SJSA1 (cell line): ENCODE measurements at regions not wholly inside any gene's neighbourhood (a gene's known extent, or its start where the extent isn't known, plus 50 kb on each side); places are given as distances from the start of the nearest gene placed in this dataset.

Experiments
- DNase-seq, 2 experiments: peaks; one replicate each; pipeline ENCODE4 v3.0.0-alpha.2; 2015 to 2020; ENCODE audit warnings: low spot score in 2 of 2, low read depth in 1 of 2
- H3K27ac ChIP-seq: fragments of 250-450 bp; sonication (Bioruptor Pico); 2 replicates; pipeline ENCODE4 v1.5.1; 2020; ENCODE audit warnings: mild to moderate bottlenecking, moderate library complexity
- H3K27me3 ChIP-seq: fragments of 250-450 bp; sonication (Bioruptor Pico); replicated peaks from 2 replicates; pipeline ENCODE4 v1.5.1; 2020; ENCODE audit warnings: mild to moderate bottlenecking, moderate library complexity
- H3K36me3 ChIP-seq: fragments of 250-450 bp; sonication (Bioruptor Pico); 2 replicates; pipeline ENCODE4 v1.5.1; 2020; ENCODE audit warnings: mild to moderate bottlenecking
- H3K4me1 ChIP-seq: fragments of 250-450 bp; sonication (Bioruptor Pico); replicated peaks from 2 replicates; pipeline ENCODE4 v1.6.1; 2021; ENCODE audit warnings: mild to moderate bottlenecking
- H3K4me3 ChIP-seq: fragments of 250-450 bp; sonication (Bioruptor Pico); 2 replicates; pipeline ENCODE4 v1.5.1; 2020; ENCODE audit warnings: mild to moderate bottlenecking
- H3K9me3 ChIP-seq: fragments of 250-450 bp; sonication (Bioruptor Pico); replicated peaks from 2 replicates; pipeline ENCODE4 v1.5.1; 2020; ENCODE audit warnings: mild to moderate bottlenecking

DNA sequence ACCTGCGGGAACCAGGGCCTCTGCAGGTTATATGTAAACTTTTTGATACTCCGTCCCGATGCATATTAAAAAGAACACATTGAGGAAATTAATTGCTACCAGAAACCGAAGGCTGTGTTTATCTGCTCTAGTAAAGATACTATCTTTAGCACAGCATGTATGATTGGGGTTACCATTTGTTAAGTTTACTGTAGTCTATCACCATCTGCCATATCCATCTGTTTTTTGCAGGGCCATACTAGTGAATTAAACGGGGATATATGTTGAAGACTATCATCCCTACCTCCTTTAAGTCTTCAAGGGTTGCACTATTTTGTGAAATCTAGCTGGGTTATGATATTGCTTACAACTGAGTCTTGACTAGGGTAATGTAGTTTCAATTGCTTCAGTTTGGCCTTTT is 597.0 kb downstream of the SQOR start:
- no peak overlapping the region for H3K27ac ChIP-seq
- H3K9me3 ChIP-seq, result no peaks in the 10 kb centered on the region
- H3K36me3 ChIP-seq, result no peaks in the 10 kb centered on the region
- H3K27me3 ChIP-seq, result no peaks in the 10 kb centered on the region
- no peak for DNase-seq
- no peaks in the 10 kb centered on the region for H3K4me1 ChIP-seq
- H3K4me3 ChIP-seq, result no peak overlapping the region

DNA sequence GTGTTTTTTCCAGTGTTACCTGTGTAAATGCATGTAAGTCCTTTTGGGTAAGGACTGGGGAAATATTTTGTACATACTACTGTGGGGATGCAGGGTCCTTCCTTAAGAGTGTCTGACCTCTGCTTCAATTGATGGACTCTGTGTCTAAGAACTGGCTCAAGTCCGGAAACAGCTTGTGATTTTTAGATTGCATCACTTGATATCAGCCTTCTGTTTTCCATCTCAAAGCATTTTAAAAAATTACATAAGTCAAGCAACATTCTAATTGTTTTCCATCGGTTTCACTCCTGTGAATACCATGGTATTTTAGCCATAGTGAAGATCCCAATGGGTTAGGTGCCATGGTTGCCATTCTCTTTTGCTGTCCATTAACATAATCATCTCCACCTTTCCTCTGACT is 597.6 kb downstream of the SQOR start:
- Histone ChIP-seq H3K4me1 (no peaks in the 10 kb centered on the region), H3K36me3 (no peaks in the 10 kb centered on the region), H3K4me3 (no peak overlapping the region), H3K27ac (no peak overlapping the region), H3K9me3 (no peaks in the 10 kb centered on the region), H3K27me3 (no peaks in the 10 kb centered on the region)
- DNase-seq, result no peak

DNA sequence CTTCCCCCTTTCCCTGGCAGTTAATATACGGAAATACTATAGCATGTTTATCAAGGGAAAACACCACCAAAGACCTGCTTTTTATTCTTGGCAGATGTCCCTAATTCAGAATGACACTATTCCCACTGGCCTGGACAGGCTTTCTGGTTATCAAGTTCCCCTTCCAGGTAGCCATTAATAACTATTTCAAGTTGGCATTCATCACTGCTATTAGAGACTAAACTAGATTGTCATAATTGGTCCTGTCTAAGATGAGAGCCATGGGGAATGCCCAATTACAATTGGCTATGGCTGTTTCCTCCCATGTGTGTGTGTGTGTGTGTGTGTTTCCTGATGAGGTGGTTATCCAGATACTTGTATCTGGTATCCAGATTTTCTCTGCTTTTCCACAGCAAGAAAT is 608.1 kb downstream of the SQOR start:
- Histone ChIP-seq H3K36me3 (no peaks in the 10 kb centered on the region), H3K27me3 (no peaks in the 10 kb centered on the region), H3K27ac (no peak overlapping the region), H3K9me3 (no peaks in the 10 kb centered on the region), H3K4me3 (no peak overlapping the region), H3K4me1 (no peaks in the 10 kb centered on the region)
- no peak for DNase-seq

DNA sequence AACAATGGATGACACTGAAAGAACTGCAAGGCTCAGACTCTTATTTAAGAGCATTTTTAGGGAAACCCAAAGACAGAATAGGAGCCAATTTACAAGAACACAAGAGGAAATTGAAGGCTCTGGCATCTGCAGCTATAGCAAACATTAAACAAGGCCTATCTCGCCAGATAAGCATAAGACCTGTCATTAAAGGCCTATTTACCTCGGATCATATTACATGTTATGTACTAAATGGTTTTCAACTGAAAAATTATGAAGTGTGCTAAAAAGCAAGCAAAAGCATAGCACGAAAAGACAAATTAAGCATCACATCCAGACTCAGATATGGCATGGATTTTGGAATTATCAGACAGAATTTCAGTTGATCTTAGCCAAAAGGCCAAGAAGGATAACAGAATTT is 617.1 kb downstream of the SQOR start:
- no peak overlapping the region for H3K4me3 ChIP-seq
- no peaks in the 10 kb centered on the region for H3K27me3 ChIP-seq
- H3K36me3 ChIP-seq, result no peaks in the 10 kb centered on the region
- H3K27ac ChIP-seq, result no peak overlapping the region
- no peaks in the 10 kb centered on the region for H3K9me3 ChIP-seq
- no peaks in the 10 kb centered on the region for H3K4me1 ChIP-seq
- DNase-seq, result no peak

DNA sequence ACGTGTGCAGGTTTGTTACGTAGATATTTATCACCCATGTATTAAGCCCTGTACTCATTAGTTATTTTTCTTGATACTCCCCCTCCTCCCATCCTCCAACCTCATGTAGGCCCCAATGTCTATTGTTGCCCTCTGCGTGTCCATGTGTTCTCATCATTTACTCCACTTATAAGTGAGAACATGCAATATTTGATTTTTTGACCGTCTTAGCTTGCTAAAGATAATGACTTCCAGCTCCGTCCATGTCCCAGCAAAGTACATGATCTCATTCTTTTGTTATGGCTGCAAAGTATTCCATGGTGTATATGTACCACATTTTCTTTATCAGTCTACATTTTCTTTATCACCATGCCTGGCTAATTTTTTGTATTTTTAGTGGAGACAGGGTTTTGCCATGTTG is 623.2 kb downstream of the SQOR start:
- Histone ChIP-seq H3K36me3 (no peaks in the 10 kb centered on the region), H3K9me3 (no peaks in the 10 kb centered on the region), H3K27ac (no peak overlapping the region), H3K4me3 (no peak overlapping the region), H3K27me3 (no peaks in the 10 kb centered on the region), H3K4me1 (no peaks in the 10 kb centered on the region)
- no peak for DNase-seq

DNA sequence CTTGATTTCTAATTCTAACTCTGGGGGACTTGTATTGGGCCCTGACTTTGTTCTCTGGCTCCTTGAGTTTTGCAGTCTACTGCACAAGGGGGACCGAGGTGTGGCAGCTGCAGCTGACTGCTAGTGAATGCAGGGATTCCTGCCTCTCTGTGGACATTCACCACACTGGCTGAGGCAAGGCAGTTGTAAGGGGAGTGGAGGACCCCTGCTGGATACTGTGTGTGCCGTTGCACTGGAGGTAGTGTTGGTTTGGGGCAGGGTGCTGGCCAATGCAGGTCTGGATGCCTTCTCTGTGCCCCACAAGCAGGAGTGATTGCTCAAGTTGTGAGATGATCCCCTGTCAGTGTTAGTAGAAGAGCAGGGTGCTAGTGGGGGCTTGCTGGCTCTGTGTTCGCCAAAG is 626.1 kb downstream of the SQOR start:
- Histone ChIP-seq H3K36me3 (no peaks in the 10 kb centered on the region), H3K27me3 (0 out of 2 replicates have a peak, but pooled peaks cover 3% of the 10 kb centered on the region), H3K4me3 (no peak overlapping the region), H3K27ac (no peak overlapping the region), H3K9me3 (no peaks in the 10 kb centered on the region), H3K4me1 (no peaks in the 10 kb centered on the region)
- no peak for DNase-seq

DNA sequence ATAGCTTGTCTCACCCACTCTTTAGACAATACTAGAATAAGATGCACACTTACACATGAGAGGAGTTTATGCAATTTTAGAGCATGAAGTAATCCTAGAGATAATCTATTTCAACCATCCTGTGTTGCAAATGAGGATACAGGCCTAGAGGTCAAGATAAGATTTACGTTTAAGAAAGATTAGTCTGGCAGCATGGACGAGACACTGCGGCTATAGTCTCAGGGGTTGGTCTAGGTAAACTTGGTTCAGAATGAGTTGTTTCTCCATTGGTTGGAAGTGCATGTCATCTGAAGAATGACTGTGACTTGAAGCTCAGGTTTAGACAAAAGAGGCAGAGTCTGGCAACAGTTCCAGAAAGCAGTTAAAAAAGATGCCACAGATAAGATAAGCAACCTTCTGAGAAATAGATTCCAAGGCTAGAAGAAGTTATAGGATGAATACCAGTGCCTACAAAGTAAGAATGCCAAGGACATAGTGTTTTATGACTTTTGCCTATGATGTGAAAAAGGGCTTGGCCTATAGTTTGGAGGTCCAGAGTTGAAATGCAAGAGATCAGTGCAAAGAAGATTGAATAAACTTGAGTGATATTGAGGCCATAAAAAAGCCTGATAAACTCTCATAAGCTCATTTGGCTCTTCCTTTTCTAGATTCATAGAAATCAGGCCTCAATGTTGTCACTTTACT is 631.0 kb downstream of the SQOR start:
- 0 out of 2 replicates have a peak, but pooled peaks cover 3% of the 10 kb centered on the region for H3K27me3 ChIP-seq
- no peak for DNase-seq

DNA sequence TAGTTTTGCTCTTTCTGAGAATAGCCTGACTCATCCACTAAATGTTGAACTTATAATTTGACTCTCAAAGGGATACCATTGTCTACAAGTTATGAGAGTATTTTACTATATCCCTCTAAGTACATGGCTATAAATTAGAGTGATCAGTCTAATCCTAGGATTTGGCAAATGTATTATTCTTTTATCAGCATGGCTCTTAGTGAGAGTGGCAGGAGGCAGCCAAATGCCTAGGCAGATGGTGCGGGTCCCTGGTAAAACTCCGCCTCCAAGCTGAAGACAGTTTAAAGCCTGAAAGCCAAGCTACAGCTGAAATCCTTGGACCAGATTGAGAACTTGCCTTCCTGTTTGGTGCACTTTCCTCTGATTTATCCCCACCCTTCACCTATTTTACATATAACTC is 631.8 kb downstream of the SQOR start:
- no peak overlapping the region for H3K4me3 ChIP-seq
- DNase-seq, result no peak
- H3K4me1 ChIP-seq, result no peaks in the 10 kb centered on the region

More for the DNA sequence above, 631.0 kb downstream of the SQOR start:
- H3K9me3 ChIP-seq, result no peaks in the 10 kb centered on the region
- no peak overlapping the region for H3K4me3 ChIP-seq
- no peak overlapping the region for H3K27ac ChIP-seq
- no peaks in the 10 kb centered on the region for H3K36me3 ChIP-seq
- H3K4me1 ChIP-seq, result no peaks in the 10 kb centered on the region

DNA sequence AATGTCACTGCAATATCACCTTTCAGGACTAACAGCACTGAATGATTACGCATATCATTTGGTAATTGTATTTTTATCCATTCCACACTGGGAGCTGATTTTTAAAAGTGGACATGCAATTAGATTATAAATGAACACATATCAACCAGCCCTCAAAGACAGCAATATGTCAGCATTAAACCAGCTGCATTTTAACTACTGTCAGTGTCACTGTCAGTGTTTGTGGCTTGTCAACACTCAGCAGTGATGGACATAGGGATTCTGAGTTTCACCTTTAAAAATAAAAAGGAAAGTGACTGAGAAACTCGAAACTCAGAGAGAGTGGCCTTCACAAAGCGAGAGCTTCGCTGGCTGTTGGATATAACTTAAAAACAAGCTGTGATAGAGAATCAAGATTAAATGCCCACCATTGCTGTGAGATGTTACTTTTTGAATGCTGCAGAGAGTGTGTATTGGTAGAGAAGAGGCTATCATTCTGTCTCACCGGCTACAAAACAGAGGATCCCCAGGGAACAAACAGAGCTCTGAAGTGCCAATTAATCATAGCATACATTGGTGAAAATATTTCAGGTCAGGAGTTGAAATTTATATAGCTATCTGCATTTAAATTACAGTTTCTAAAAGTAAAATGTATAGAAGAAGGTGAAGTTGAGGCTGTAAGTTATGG is 635.8 kb downstream of the SQOR start:
- H3K36me3 ChIP-seq, result no peaks in the 10 kb centered on the region
- H3K4me1 ChIP-seq, result no peaks in the 10 kb centered on the region
- H3K4me3 ChIP-seq, result no peak overlapping the region
- H3K27me3 ChIP-seq, result no peaks in the 10 kb centered on the region
- H3K9me3 ChIP-seq, result no peaks in the 10 kb centered on the region
- no peak overlapping the region for H3K27ac ChIP-seq
- DNase-seq, result no peak

More for the DNA sequence above, 631.8 kb downstream of the SQOR start:
- Histone ChIP-seq H3K36me3 (no peaks in the 10 kb centered on the region), H3K27me3 (0 out of 2 replicates have a peak, but pooled peaks cover 3% of the 10 kb centered on the region), H3K9me3 (no peaks in the 10 kb centered on the region), H3K27ac (no peak overlapping the region)

DNA sequence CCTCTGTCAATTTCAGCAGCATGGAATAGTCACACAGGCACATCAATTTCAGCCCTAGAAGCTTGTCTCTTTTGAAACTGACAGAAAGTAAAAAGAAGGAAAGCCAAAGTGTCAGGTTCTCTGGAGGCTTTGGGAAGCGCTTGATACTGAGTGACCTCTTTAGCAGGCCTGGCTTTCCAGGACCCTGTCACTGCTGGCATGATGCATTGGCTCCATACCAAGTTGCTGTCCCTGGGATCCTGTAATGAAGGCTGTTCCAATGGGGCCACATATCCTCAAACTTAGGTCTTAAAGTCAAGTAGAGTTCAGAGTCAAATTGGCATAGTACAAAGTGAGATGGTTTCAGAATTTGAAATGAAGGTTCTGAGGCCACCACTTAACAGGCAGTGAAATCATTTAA is 640.9 kb downstream of the SQOR start:
- H3K36me3 ChIP-seq, result no peaks in the 10 kb centered on the region
- H3K9me3 ChIP-seq, result no peaks in the 10 kb centered on the region
- no peak overlapping the region for H3K4me3 ChIP-seq
- no peak overlapping the region for H3K27ac ChIP-seq
- no peaks in the 10 kb centered on the region for H3K4me1 ChIP-seq
- no peak for DNase-seq
- H3K27me3 ChIP-seq, result no peaks in the 10 kb centered on the region

DNA sequence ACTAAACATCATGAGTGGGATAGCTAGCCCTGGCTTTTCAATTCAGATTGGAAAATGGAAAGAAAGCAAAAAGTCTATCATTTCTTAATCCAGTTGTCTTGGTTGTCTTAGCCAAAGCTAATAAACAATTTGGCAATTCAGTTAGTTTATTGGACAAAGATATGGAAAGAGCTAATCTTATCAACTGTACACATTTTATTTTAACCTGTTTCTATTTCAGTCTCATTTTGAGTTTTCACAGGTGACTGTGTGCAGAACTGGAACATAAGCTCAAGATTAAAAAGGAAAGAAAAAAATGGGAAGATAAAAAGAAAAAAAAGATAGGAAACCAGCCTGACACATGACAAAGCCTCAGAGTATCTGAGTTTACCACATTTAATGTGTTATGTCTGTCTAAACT is 642.6 kb downstream of the SQOR start:
- H3K27ac ChIP-seq, result no peak overlapping the region
- H3K4me3 ChIP-seq, result no peak overlapping the region
- no peaks in the 10 kb centered on the region for H3K27me3 ChIP-seq
- DNase-seq, result no peak
- no peaks in the 10 kb centered on the region for H3K4me1 ChIP-seq
- no peaks in the 10 kb centered on the region for H3K36me3 ChIP-seq
- no peaks in the 10 kb centered on the region for H3K9me3 ChIP-seq

DNA sequence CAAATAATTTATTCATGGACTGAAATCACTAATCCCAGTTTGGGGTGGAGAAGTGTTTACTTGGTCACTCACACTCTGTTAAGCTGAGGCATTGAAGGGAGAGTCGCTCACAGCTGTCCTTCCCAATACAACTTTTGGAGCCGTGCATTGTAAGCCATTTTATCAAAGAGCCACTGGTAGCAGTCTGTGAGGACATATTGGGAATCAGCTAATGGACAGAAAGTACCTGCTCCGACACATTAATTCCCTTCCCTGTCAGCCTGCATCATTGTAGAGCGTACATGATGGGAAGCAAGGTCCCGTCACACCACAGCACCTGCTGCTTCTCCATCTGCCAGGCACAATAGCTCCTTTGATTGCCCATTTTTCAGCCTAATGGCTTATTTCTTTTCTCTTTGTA is 643.2 kb downstream of the SQOR start:
- H3K27ac ChIP-seq, result no peak overlapping the region
- no peak for DNase-seq
- H3K4me1 ChIP-seq, result no peaks in the 10 kb centered on the region
- no peaks in the 10 kb centered on the region for H3K36me3 ChIP-seq
- H3K9me3 ChIP-seq, result no peaks in the 10 kb centered on the region
- H3K27me3 ChIP-seq, result no peaks in the 10 kb centered on the region
- H3K4me3 ChIP-seq, result no peak overlapping the region

DNA sequence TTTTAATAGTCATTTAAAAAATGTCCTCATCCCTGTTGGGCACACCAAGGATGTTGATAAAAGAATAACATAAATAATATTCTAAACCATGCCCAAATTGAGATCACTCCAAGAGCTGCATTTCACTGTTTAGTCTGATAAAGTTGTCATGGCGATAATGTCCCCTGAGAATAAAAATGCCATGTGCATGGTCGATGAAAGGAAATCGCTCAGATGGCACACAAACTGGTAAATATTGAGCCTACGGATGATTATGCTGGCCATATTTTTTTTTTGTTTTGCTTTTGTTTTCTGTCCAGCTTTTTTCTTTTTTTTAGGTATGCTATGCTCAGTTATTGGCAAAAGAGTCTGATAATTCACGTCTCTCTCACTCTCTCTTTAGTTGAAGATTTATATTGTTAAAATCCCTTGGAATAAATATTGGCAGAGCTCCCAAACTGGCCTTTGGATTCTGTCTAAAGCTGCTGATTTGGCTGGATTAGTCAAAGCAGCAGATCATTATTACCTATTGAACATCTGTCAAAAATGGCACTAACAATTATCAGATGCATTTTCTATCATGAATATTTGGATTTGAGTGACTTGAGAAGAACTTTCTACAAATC is 643.8 kb downstream of the SQOR start:
- Histone ChIP-seq H3K4me3 (no peak overlapping the region), H3K9me3 (no peaks in the 10 kb centered on the region), H3K36me3 (no peaks in the 10 kb centered on the region), H3K27ac (no peak overlapping the region), H3K4me1 (no peaks in the 10 kb centered on the region), H3K27me3 (no peaks in the 10 kb centered on the region)
- no peak for DNase-seq

DNA sequence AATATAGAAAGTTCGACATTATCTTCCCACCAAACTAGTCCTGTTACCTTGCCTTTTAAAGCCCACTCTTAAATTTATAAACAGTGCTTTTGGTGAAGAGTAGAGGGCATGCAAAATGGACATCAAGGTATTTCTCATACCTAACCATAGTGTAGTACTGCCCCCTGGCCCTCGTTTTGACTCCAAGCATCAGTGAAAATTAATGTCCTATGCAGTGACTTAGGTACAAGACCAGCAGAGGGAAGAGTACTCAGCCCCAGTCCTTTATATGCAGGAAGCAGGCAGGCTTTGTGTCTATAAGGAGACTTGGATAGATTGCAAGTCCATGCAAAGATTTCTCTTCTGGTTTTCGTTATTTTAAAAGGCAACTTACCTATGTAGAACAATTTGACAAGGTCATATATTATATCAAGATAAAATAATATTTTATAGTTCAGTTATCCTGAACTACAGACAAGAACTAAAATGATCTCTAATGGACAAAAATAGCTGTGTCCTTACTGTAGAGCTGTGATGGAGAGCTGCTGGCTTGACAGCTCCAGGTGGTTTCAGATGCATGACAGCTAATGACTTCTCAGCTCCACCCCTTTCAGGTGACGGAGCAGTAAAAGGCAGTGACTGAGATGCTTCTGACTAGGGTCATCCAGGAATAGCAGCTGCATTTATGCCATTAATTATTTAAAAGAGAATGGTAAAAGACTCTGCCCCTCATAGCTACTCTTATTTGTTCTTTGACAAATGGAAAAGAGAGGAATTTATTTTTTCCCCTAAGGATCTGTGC is 646.1 kb downstream of the SQOR start:
- Histone ChIP-seq H3K27ac (no peak overlapping the region), H3K4me1 (no peaks in the 10 kb centered on the region), H3K27me3 (no peaks in the 10 kb centered on the region), H3K9me3 (no peaks in the 10 kb centered on the region), H3K36me3 (no peaks in the 10 kb centered on the region), H3K4me3 (no peak overlapping the region)
- peak in 1 of 2 experiments; percentile 6 for DNase-seq
